IMR-90 (cell line): ENCODE measurements at regions not wholly inside any gene's neighbourhood (a gene's known extent, or its start where the extent isn't known, plus 50 kb on each side); places are given as distances from the start of the nearest gene placed in this dataset.

Source experiments
- CEBPB ChIP-seq: IDR thresholded peaks from 2 replicates; pipeline ENCODE4 v1.6.1; 2012; ENCODE audit warnings: low read depth, low read length, improper control_type of control experiment
- CHD1 ChIP-seq: IDR thresholded peaks from 2 replicates; pipeline ENCODE4 v1.6.1; 2012; ENCODE audit warnings: low read depth, low read length, improper control_type of control experiment
- FOS ChIP-seq: fragments of 150-350 bp; IDR thresholded peaks from 2 replicates; pipeline ENCODE4 v1.6.1; 2016; ENCODE audit warnings: low read depth, low read length
- NFE2L2 ChIP-seq: fragments of 150-350 bp; IDR thresholded peaks from 2 replicates; pipeline ENCODE4 v1.6.1; 2016; ENCODE audit warnings: low read depth, mild to moderate bottlenecking, low read length
- POLR2A ChIP-seq: IDR thresholded peaks from 2 replicates; pipeline ENCODE4 v1.6.1; 2012; ENCODE audit warnings: mild to moderate bottlenecking, low read depth, low read length
- RAD21 ChIP-seq: IDR thresholded peaks from 2 replicates; pipeline ENCODE4 v1.6.1; 2012; ENCODE audit warnings: low read length, improper control_type of control experiment
- RCOR1 ChIP-seq: IDR thresholded peaks from 2 replicates; pipeline ENCODE4 v1.6.1; 2012; ENCODE audit warnings: mild to moderate bottlenecking, low read length, improper control_type of control experiment; ENCODE audit not compliant: insufficient replicate concordance
- RFX5 ChIP-seq: IDR thresholded peaks from 2 replicates; pipeline ENCODE4 v1.8.0; 2012; ENCODE audit warnings: low read depth, mild to moderate bottlenecking, low read length, moderate library complexity
- SMC3 ChIP-seq: fragments of 150-350 bp; IDR thresholded peaks from 2 replicates; pipeline ENCODE4 v1.6.1; 2016; ENCODE audit warnings: low read depth, mild to moderate bottlenecking, antibody characterized with exemption, low read length, moderate library complexity
- TF ChIP-seq, protein P1 (sequence below): conservative IDR thresholded peaks from 2 replicates; pipeline ENCODE4 v1.5.1; 2012; ENCODE audit warnings: mild to moderate bottlenecking, low read depth, low read length, improper control_type of control experiment
- TF ChIP-seq, protein P2 (sequence below): fragments of 150-350 bp; IDR thresholded peaks from 2 replicates; pipeline ENCODE4 v1.6.1; 2017; ENCODE audit warnings: mild to moderate bottlenecking, antibody characterized with exemption, low read length, low read depth

DNA sequence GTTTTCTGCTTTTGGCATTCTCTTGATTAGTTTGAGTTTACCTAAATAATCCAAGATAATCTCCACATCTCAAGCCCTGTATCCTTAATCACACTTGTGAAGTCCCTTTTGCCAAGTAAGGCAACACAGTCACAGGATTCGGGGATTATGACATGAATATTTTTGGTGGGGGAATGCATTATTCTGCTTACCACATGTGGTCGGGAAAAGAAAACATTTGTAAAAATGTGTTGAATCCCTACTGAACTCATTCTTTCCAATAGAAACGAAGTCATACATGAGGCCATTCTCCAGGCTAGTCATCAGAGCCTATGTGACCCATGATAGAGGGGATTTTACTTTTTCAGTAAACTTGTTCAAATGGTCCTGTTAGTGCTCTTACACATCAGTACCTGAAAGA is 58.5 kb upstream of the PRICKLE1 start:
- TF ChIP-seq, protein P1, sequence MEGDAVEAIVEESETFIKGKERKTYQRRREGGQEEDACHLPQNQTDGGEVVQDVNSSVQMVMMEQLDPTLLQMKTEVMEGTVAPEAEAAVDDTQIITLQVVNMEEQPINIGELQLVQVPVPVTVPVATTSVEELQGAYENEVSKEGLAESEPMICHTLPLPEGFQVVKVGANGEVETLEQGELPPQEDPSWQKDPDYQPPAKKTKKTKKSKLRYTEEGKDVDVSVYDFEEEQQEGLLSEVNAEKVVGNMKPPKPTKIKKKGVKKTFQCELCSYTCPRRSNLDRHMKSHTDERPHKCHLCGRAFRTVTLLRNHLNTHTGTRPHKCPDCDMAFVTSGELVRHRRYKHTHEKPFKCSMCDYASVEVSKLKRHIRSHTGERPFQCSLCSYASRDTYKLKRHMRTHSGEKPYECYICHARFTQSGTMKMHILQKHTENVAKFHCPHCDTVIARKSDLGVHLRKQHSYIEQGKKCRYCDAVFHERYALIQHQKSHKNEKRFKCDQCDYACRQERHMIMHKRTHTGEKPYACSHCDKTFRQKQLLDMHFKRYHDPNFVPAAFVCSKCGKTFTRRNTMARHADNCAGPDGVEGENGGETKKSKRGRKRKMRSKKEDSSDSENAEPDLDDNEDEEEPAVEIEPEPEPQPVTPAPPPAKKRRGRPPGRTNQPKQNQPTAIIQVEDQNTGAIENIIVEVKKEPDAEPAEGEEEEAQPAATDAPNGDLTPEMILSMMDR: no peak
- TF ChIP-seq RCOR1 (no peak), POLR2A (no peak), FOS (no peak), CHD1 (no peak), RFX5 (no peak), CEBPB (no peak), RAD21 (no peak), SMC3 (no peak), NFE2L2 (no peak)
- TF ChIP-seq, protein P2, sequence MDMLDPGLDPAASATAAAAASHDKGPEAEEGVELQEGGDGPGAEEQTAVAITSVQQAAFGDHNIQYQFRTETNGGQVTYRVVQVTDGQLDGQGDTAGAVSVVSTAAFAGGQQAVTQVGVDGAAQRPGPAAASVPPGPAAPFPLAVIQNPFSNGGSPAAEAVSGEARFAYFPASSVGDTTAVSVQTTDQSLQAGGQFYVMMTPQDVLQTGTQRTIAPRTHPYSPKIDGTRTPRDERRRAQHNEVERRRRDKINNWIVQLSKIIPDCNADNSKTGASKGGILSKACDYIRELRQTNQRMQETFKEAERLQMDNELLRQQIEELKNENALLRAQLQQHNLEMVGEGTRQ: no peak
